G401 (cell line): ENCODE measurements at regions not wholly inside any gene's neighbourhood (a gene's known extent, or its start where the extent isn't known, plus 50 kb on each side); places are given as distances from the start of the nearest gene placed in this dataset.
"Not testable (repeated sequence)": the region's sequence is repeated elsewhere in the genome, so short reads cannot be mapped to it uniquely, and the experiment has no call there.

Experiments used
- DNase-seq: peaks from one replicate; pipeline ENCODE4 v3.0.0-alpha.2; 2015; ENCODE audit warnings: low spot score
- in situ Hi-C: cut with HindIII; loops from 2 replicates; pipeline ENCODE4 v1.10.0; 2016; ENCODE audit warnings: low sequenced_read_pairs, mixed read lengths

DNA sequence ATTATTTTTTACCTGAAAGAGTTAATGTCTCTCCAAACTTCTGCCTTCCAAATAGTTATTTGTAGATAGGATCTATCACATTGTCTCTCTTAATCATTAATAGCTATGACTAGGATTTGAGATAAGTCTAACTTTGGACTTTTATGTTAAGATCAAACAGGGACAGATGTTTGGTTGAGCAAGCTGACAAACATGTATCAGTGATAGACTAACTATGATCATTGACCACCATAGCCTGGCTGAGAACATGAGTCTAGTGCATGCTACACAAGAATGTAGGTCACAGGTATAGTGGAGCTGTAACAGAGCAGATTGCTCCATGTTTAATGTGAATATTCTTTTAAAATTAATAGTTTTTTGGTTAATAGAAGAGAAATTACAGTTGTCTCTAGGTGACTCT lies 52.0 kb downstream of the SYT15B start:
- in situ Hi-C loops, DNase-seq: not testable (repeated sequence)

DNA sequence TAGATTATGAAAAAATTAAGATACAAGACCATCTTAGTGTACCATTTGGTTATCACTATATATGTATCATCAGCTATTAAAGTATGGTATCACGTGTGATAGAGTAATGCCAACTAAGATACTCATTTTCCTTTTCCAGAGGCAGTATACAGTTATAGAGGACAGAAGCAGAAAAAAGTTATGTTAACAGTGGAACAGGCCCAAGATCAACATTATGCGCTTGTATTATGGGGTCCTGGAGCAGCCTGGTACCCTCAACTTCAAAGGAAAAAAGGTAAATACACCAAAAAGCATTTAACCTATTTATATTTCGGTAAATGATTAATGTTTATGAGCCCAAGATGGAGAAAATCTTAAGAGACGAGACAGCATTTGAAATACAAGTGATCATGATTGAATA lies 52.9 kb downstream of the SYT15B start:
- DNase-seq, in situ Hi-C loops: not testable (repeated sequence)

DNA sequence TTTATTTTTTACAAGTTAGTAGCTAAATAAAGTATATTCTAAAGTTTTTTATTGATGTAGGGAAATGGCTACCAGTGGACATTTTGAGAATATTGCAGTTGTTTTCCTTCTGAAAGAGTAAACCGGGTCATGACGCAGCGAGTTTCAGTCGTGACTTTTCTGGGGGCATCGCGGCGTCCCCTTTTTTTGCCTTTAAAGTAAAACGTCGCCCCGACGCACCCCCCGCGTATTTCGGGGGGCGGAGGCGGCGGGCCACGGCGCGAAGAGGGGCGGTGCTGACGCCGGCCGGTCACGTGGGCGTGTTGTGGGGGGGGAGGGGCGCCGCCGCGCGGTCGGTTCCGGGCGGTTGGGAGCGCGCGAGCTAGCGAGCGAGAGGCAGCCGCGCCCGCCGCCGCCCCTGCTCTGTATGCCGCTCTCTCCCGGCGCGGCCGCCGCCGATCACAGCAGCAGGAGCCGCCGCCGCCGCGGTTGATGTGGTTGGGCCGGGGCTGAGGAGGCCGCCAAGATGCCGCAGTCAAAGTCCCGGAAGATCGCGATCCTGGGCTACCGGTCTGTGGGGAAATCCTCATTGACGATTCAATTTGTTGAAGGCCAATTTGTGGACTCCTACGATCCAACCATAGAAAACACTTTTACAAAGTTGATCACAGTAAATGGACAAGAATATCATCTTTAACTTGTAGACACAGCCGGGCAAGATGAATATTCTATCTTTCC lies 57.5 kb downstream of the SYT15B start:
- in situ Hi-C loops = not testable (repeated sequence)
- DNase-seq = peak; percentile 1

DNA sequence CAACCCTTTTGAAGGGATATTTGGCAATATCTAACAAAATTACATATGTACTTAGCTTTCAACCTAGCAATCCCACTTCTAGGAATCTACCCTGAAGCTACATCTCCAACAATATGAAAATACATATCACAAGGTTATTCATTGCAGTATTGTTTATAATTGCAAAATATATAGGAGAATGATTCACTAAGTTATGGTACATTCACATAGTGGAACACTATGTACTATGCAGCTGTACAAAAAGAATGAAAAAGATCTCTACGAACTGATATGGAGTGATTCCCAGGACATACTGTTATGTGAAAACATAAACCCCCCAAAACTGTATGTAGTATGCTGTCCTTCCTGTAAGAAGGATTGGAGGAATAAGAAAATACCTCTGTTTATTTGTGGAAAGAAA lies 62.1 kb downstream of the SYT15B start:
- DNase-seq, in situ Hi-C loops: not testable (repeated sequence)

DNA sequence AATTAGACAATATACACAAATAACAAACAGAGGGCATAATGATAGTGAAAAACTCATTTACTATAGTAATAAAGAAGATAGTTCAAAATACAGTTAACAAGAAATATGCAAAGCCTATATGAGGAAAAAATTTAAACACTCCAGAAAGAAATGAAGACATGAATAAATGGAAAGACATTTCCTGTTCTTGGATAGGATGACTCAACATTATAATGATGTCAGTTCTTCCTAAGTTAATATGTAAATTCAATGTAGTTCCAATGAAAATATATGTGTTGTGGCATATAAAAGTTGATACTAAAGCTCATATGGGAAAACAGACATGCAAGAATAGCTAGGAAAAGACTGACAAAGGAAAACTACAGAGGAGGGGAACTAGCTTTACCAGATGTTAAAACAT lies 63.5 kb downstream of the SYT15B start:
- in situ Hi-C loops, DNase-seq: not testable (repeated sequence)

DNA sequence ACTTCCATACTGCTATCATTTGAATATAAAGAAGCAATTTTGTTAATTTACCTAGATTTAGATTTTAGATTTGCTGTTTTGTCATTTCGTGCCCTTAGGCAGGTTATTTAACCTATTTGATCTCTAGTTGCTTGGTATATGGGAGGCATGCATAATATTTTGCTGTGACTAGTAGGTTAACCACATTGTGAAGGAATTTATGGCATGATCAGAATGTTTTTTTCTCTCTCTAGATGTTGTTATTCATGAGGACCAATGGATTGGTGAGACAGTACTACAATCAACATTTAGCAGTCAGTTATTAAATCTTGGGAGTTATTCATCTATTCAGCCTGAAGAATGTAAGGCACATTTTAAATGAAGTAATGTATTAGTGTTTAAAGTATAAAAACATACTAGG lies 67.2 kb downstream of the SYT15B start:
- in situ Hi-C loops, DNase-seq: not testable (repeated sequence)

DNA sequence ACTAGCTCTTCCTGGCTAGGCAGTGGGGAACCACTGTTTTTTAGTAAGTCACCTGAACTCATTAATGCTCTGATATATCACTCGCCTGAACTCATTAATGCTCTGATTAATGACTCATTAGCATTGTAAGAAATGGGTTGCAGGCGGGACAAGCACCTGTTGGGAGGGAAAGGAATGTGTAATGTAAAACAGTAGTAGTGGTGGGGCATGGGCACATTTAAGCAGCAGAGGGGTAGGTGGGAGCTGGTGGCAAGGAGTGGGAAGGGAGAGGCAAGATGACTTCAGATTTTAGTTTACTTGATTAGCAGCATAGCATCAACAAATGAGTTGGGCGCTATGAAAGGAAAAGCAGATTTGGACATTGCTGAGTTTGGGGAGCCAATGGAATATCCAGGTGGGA lies 68.2 kb downstream of the SYT15B start:
- in situ Hi-C loops, DNase-seq: not testable (repeated sequence)

DNA sequence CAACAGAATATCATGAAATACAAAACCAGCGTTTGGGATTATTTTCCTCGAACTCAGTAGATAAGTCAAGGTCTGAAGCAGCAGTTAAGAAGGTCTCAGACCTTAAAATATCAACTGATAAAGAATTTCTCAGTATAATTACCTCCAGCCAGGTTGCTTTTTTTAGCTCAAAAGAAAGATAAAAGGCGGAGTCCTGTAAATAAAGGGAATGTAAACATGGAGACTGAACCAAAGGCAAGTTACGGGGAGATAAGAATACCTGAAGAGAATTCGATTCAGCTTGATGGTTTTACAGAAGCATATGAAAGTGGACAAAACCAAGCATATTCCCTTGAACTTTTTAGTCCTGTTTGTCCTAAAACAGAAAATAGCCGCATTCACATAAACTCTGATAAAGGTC lies 73.1 kb downstream of the SYT15B start:
- in situ Hi-C loops, DNase-seq: not testable (repeated sequence)

DNA sequence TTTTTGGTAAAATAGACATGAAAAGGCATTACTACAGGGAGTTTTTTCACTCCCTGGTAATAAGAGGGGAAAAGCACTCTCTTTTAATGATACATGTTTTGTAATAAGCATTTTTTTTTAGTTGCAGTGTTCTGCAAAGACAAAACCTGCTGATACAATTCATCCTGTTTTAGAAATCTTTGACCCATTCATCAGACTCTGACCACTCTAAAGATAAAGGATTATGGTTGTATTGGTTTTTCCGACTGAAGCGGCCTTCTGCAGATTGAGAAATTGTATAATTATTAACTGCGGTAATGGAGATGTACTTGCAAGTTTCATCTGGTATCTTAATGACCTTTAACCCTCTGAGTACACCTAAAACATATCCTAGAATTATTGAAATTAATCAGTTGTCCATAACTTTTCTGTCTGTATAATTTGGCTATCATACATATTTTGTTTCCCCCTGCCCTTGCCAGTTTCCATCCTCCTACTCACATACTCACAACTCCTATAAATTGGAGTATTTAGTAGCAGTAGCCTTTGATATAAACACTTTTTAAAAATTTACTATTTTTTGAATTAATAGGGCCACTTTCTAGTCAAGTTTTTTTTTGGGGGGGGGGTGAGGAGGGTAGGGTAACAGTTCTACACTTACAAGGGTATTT lies 79.4 kb downstream of the SYT15B start:
- in situ Hi-C loops = not testable (repeated sequence)

DNA sequence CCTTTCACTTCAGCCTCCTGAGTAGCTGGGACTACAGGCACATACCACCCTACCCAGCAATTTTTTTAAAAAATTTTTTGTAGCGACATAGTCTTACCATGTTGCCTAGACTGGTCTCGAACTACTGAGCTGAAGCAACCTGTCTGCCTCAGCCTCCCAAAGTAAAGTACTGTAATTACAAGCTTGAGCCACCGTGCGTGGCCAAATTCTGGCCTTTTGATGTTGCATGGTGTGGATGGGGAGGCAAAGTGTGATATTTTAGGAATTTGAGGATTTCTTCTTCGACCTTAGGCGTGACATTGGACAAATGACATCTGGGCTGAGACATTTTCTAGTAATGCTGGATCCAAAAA lies 81.8 kb downstream of the SYT15B start:
- in situ Hi-C loops, DNase-seq: not testable (repeated sequence)

More for the DNA sequence above, 79.4 kb downstream of the SYT15B start:
- DNase-seq = not testable (repeated sequence)

DNA sequence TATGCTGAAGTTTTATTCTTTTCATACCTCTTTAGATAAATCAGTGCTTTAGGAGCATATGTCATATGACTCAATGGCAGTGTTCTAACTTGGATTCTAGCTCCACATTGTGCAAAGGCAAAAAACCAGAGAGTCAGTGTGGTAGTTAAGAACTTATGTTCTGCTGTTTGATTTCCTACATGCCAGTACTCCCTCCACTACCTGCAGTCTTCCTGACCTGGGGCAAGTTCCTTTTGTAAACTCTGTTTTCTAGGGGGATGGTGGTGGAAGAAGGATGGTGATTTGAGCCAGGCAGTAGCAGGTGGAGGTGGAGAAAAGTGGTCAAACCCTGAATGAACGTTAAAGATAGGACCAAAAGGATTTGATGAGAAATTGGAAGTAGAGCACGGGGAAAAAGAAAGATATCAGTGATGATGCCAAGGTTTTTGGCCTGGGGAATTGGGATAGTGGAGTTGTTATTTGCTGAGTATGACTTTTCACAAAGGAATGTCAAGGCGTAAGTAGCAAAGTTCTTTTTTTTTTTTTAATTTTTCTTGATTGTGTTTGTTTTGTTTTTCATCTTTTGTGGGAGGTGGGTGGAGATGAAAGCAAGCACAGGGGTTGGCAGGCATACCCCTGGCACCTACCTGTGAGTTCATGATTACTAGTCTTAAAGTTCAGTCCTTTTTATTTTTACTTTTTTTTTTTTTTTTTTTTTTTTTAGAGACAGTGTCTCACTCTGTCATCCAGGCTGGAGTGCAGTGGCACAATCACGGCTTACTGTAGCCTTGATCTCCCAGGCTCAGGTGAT lies 82.3 kb downstream of the SYT15B start:
- in situ Hi-C loops, DNase-seq: not testable (repeated sequence)

DNA sequence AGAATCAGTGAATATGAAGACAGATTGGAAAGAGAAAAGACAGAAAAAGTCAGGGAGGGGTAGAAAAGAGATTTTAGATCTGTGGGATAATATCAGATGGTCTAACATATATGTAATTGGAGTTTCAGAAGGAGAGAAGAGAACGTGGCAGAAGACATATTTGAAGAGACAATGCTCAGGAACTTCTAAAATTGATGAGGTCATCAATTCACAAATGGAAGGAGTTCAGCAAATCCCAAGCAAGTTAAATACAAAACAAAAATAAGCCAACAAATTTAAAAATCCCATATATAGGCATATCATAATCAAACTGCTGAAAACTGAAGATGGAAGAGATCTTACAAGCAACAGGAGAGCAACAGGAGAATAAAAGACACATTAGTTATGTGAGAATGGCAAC lies 87.3 kb downstream of the SYT15B start:
- in situ Hi-C loops, DNase-seq: not testable (repeated sequence)

DNA sequence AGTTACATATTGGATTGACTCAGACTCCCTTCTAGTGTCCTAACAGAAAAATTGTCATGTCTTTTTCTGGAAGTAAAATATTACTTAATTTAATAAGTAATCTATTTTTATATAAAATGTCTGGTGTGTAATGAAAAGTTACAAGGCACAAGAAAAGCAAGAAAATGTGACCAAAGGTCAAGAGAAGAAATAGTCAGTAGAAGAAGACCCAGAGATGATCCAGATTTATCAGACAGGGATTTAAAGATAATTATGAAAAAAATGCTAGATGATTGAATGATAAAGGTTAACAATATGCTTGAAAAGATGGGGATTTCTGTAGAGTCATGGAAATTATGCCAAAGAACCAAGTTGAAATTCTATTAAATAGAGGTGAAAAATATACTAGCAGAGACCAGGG lies 87.8 kb downstream of the SYT15B start:
- in situ Hi-C loops, DNase-seq: not testable (repeated sequence)

DNA sequence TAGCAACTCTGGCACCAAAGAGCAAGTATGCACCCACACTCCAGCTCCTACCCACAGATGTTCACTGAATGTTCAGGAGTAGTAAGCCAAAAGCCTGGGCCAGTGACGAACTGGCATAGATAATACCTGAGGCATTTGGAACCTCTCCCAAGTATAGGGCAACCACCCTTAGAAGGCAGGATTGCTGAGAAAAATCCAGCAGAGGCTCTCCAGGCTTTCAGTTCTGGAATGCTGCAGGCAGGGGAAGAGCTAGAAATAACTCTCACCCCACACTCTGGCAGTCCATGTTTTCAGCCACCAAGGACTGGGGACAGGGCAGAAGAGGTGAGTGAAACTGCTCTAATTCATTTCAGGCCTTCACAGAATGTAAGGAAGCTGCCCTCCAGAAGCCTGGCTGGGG lies 90.3 kb downstream of the SYT15B start:
- DNase-seq, in situ Hi-C loops: not testable (repeated sequence)

DNA sequence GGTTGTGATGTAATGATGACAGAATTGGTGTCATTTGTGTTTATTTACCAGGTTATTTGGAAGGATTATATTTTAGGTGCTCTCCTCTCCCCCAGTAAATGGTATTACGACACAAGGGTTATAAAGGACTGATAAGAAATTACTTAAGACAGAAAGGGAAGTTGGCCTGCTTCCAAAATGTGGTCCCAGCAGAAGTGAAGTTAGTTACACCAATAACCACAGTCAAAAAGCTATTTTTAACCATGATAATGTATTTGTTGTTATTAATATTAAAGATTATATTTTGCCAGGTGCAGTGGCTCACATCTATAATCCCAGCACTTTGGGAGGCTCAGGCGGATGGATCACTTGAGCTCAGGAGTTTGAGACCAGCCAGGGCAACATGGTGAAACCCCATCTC lies 92.5 kb downstream of the SYT15B start:
- in situ Hi-C loops, DNase-seq: not testable (repeated sequence)

DNA sequence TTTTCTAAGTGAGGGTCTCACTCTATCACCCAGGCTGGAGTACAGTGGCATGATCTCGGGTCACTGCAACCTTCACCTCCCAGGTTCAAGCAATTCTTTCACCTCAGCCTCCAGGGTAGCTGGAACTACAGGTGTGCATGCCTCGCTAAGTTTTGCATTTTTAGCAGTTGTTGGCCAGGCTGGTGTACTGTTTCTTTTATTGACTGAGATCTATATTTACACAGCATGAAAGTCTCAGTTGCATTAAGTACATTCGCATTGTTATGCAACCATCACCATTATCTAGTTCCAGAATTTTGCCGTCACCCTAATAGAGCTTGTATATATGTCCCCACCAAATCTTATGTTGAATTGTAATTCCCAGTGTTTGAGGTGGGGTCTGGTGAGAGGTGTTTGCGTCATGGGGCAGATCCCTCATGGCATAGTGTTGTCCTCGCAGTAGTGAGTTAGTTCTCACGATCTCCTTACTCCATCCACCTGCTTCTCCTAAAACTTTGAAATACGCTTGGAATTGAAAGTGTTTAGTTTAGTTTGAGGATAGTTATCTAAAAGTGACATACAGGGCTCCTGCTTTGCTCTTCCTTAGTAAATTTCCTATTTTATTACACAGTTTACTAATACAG lies 101.3 kb downstream of the SYT15B start:
- in situ Hi-C loops, DNase-seq: not testable (repeated sequence)

DNA sequence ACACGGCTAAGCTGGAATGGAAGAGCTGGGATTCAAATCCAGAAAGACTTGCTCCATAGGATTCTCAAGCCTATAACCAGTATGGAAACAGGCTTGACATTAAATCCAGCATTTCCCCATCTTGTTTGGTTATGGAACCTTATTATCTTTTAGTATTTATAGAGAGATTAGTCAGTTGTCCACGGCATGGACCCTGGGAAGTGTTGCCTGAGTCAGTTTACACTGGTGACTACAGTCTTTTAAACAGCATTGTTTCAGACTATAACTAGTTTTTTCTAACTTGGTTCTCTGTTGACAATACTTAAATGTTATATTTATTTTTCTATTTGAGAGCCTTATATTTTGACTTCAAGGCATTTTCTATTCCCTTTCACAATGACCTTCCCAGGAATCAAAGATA lies 106.7 kb downstream of the SYT15B start:
- DNase-seq, in situ Hi-C loops: not testable (repeated sequence)

DNA sequence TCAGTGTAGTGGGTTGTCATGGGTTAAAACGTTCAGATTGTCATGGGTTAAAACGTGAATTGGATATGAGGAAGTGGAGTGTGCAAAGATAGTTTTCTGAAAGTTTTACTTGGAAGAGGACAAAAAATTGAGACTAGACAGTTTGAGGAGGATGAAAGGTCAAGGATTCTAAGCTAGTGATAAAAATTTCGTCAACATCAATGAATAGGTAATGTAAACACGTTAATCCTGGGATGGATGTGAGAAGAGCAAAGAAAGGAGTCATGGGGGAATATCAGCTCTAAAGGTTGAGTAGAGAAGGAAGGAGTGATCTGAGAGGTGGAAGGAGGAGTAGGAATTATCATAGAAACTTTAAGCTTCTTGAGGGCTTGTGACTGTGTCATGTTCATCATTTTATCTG lies 109.2 kb downstream of the SYT15B start:
- in situ Hi-C loops, DNase-seq: not testable (repeated sequence)

DNA sequence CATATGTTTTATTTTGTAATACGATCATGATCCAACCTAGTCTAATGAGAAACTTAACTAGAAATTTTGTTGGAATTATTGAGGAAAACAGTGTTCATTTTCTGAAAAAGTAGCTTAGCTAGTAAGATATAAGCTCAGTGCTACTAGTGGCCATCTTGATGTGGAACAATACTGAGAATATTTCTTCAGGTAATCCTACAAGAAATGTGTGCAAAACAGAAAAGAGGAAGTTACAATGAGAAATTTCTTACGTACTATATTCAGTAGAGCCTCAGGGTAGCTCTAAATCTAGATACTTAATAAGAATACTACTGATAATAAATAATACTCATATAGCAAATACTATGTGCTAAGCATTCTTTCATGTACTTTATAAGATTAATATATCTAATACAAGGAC lies 114.8 kb downstream of the SYT15B start:
- DNase-seq, in situ Hi-C loops: not testable (repeated sequence)
